A549 (cell line): ENCODE measurements at regions not wholly inside any gene's neighbourhood (a gene's known extent, or its start where the extent isn't known, plus 50 kb on each side); places are given as distances from the start of the nearest gene placed in this dataset.

Experiments
- ATAC-seq, 2 experiments: fragments of 200-7000 bp in 1 of 2; fragments of >200 bp in 1 of 2; cut with Nextera tagmentation in 1 of 2; cut with Tn5 transposase in 1 of 2; 3 replicates each; pipeline versions ENCODE4 v1.8.0 to v1.9.1; 2018 to 2020; ENCODE audit warnings: mild to moderate bottlenecking in 1 of 2, moderate library complexity in 1 of 2
- CTCF ChIA-PET: fragments of 300-600 bp; sonication (Branson Sonifier 250); formaldehyde crosslinking; extraction: SDS; loops from one replicate; lab custom pipeline; 2021; ENCODE audit warnings: antibody characterized with exemption, inconsistent platforms; lab: Yijun Ruan, JAX
- POLR2A ChIA-PET: fragments of 350-600 bp; formaldehyde crosslinking; extraction: SDS; loops from one replicate; lab custom pipeline; 2021; ENCODE audit warnings: antibody characterized with exemption, inconsistent platforms; lab: Yijun Ruan, JAX
- DNase-seq, 2 experiments: peaks; one replicate each; pipeline versions ENCODE4 v3.0.0 to v3.0.0-alpha.2; 2011 to 2016; ENCODE audit warnings: low read depth in 1 of 2, low spot score in 1 of 2
- FAIRE-seq: peaks from 2 replicates; lab custom pipeline; 2011; peaks lifted over from hg19 to GRCh38; lab: Jason Lieb, UNC
- H3K27ac ChIP-seq, 2 experiments: fragments of >200 bp; sonication (Bioruptor Twin); formaldehyde crosslinking; 3 replicates each; pipeline ENCODE4 v1.5.1; 2016 to 2017
- H3K4me1 ChIP-seq: fragments of >200 bp; sonication (Bioruptor Twin); formaldehyde crosslinking; 3 replicates; pipeline ENCODE4 v1.6.1; 2016
- H3K4me2 ChIP-seq: fragments of >200 bp; sonication (Bioruptor Twin); formaldehyde crosslinking; 3 replicates; pipeline ENCODE4 v1.6.1; 2016
- H3K4me3 ChIP-seq: fragments of >200 bp; sonication (Bioruptor Twin); formaldehyde crosslinking; 3 replicates; pipeline ENCODE4 v1.5.1; 2016
- H3K9me3 ChIP-seq: fragments of >200 bp; sonication (Bioruptor Twin); formaldehyde crosslinking; 3 replicates; pipeline ENCODE4 v1.6.1; 2016
- CBX2 ChIP-seq: fragments of 200-600 bp; sonication (generic); IDR thresholded peaks from 2 replicates; pipeline ENCODE4 v1.6.1; 2016; ENCODE audit warnings: low read depth, mild to moderate bottlenecking, borderline replicate concordance
- CBX8 ChIP-seq: fragments of 200-600 bp; sonication (generic); IDR thresholded peaks from 2 replicates; pipeline ENCODE4 v1.6.1; 2016
- EHF ChIP-seq: fragments of 250-450 bp; sonication (Bioruptor Pico); IDR thresholded peaks from 2 replicates; pipeline ENCODE4 v1.5.0; 2020; ENCODE audit warnings: mild to moderate bottlenecking
- EHMT2 ChIP-seq: fragments of 200-600 bp; sonication (generic); IDR thresholded peaks from 2 replicates; pipeline ENCODE4 v1.6.1; 2016; ENCODE audit warnings: antibody characterized with exemption, low read depth, mild to moderate bottlenecking, moderate library complexity
- ELK1 ChIP-seq: fragments of 150-350 bp; IDR thresholded peaks from 2 replicates; pipeline ENCODE4 v1.6.1; 2014; ENCODE audit warnings: low read depth, mild to moderate bottlenecking, low read length
- HOXB5 ChIP-seq: fragments of 250-450 bp; sonication (Bioruptor Pico); IDR thresholded peaks from 2 replicates; pipeline ENCODE4 v1.5.0; 2020; ENCODE audit warnings: mild to moderate bottlenecking, moderate library complexity
- MAFK ChIP-seq: fragments of 450-650 bp; IDR thresholded peaks from 2 replicates; pipeline ENCODE4 v1.6.1; 2014; ENCODE audit not compliant: partially characterized antibody
- MYC ChIP-seq: IDR thresholded peaks from 2 replicates; pipeline ENCODE4 v1.6.1; 2012; ENCODE audit warnings: mild to moderate bottlenecking, inconsistent platforms, low read length, improper control_type of control experiment, borderline replicate concordance
- NR3C1 ChIP-seq: fragments of >200 bp; sonication (Bioruptor Twin); formaldehyde crosslinking; IDR thresholded peaks from 3 replicates; pipeline ENCODE4 v1.6.1; 2017
- PBX3 ChIP-seq: IDR thresholded peaks from 2 replicates; pipeline ENCODE4 v1.6.1; 2012
- PHF8 ChIP-seq: fragments of 200-600 bp; sonication (generic); IDR thresholded peaks from 2 replicates; pipeline ENCODE4 v1.6.1; 2016; ENCODE audit warnings: low read depth, mild to moderate bottlenecking, antibody characterized with exemption, moderate library complexity, borderline replicate concordance
- POLR2A ChIP-seq: IDR thresholded peaks from 2 replicates; pipeline ENCODE4 v1.6.1; 2012; ENCODE audit warnings: mild to moderate bottlenecking, low read length
- RAD21 ChIP-seq, 2 experiments: fragments of >200 bp in 1 of 2; sonication (Bioruptor Twin) in 1 of 2; formaldehyde crosslinking in 1 of 2; IDR thresholded peaks in 1 of 2; conservative IDR thresholded peaks in 1 of 2; 2 replicates in 1 of 2; 3 replicates in 1 of 2; pipeline ENCODE4 v1.6.1; 2012 to 2018; ENCODE audit warnings: inconsistent platforms in 1 of 2
- RCOR1 ChIP-seq: fragments of 150-350 bp; IDR thresholded peaks from 2 replicates; pipeline ENCODE4 v1.6.1; 2014; ENCODE audit warnings: antibody characterized with exemption, low read length, low read depth
- RFX5 ChIP-seq: fragments of 450-650 bp; IDR thresholded peaks from 2 replicates; pipeline ENCODE4 v1.7.1; 2014; ENCODE audit warnings: antibody characterized with exemption, mild to moderate bottlenecking, moderate library complexity
- RNF2 ChIP-seq: fragments of 200-600 bp; sonication (generic); IDR thresholded peaks from 2 replicates; pipeline ENCODE4 v1.6.1; 2016; ENCODE audit warnings: low read depth, mild to moderate bottlenecking, antibody characterized with exemption, moderate library complexity, borderline replicate concordance
- TFCP2L1 ChIP-seq: fragments of 250-450 bp; sonication (Bioruptor Pico); IDR thresholded peaks from 2 replicates; pipeline ENCODE4 v1.5.0; 2021; ENCODE audit warnings: mild to moderate bottlenecking
- USF2 ChIP-seq: fragments of 450-650 bp; IDR thresholded peaks from 2 replicates; pipeline ENCODE4 v1.6.1; 2014; ENCODE audit warnings: antibody characterized with exemption
- ZNF302 ChIP-seq: fragments of 250-450 bp; sonication (Bioruptor Pico); IDR thresholded peaks from 2 replicates; pipeline ENCODE4 v1.9.0; 2021; ENCODE audit warnings: inconsistent platforms, mild to moderate bottlenecking, moderate library complexity
- ZSCAN20 ChIP-seq: fragments of 250-450 bp; sonication (Bioruptor Pico); IDR thresholded peaks from 2 replicates; pipeline ENCODE4 v1.8.0; 2022; ENCODE audit warnings: mild to moderate bottlenecking, moderate library complexity
- WGBS: methylation state at CpG from one replicate; pipeline ENCODE4 v1.1.6; 2017; ENCODE audit errors: missing lambda C conversion rate; 5-methylcytosine and 5-hydroxymethylcytosine counted together
- TF ChIP-seq, protein P1 (sequence below): fragments of 200-600 bp; sonication (generic); IDR thresholded peaks from 2 replicates; pipeline ENCODE4 v1.6.1; 2016; ENCODE audit warnings: antibody characterized with exemption, mild to moderate bottlenecking, moderate library complexity
- TF ChIP-seq, protein P2 (sequence below): fragments of >200 bp; sonication (Bioruptor Twin); formaldehyde crosslinking; IDR thresholded peaks from 3 replicates; pipeline ENCODE4 v1.6.1; 2016

DNA sequence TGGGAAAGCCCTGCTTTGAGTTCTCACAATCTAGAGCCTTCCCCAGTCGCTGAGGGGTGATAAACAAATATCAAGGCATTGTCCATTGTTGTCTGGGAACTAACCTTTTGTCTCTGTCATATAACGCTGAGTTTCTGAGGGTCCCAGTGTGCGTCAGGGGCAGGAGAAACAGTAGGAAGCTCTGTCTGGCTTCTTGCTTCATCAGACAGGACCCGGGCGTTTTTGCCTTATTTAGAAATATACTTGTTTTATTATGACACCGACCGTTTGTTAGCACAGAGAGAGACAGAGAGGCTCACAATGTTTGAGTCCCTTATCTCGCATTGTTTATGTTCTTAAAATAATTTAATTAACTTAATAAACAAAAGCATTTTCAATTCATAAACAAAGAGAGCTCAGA lies 204.9 kb upstream of the GAS1 start:
- ATAC-seq = no peak
- ChIA-PET CTCF (no interaction called here), POLR2A (no interaction called here)
- Histone ChIP-seq H3K9me3 (no peaks in the 10 kb centered on the region), H3K27ac (no peak overlapping the region), H3K4me3 (no peak overlapping the region), H3K4me2 (no peak overlapping the region), H3K4me1 (no peaks in the 10 kb centered on the region)
- no peak for FAIRE-seq
- no peak for DNase-seq
- no peak for TF ChIP-seq HOXB5 (CRISPR knock-in tag)
- no peak for TF ChIP-seq RNF2
- TF ChIP-seq CBX2 = no peak
- no peak for TF ChIP-seq RCOR1
- TF ChIP-seq TFCP2L1 (CRISPR knock-in tag) = no peak
- TF ChIP-seq RAD21 (conservative IDR thresholded peaks at IDR 0.05 in 1 of 2, IDR thresholded peaks at IDR 0.05 in 1 of 2) = no peak
- TF ChIP-seq NR3C1 = no peak
- no peak for TF ChIP-seq PBX3
- no peak for TF ChIP-seq POLR2A
- TF ChIP-seq, protein P1, sequence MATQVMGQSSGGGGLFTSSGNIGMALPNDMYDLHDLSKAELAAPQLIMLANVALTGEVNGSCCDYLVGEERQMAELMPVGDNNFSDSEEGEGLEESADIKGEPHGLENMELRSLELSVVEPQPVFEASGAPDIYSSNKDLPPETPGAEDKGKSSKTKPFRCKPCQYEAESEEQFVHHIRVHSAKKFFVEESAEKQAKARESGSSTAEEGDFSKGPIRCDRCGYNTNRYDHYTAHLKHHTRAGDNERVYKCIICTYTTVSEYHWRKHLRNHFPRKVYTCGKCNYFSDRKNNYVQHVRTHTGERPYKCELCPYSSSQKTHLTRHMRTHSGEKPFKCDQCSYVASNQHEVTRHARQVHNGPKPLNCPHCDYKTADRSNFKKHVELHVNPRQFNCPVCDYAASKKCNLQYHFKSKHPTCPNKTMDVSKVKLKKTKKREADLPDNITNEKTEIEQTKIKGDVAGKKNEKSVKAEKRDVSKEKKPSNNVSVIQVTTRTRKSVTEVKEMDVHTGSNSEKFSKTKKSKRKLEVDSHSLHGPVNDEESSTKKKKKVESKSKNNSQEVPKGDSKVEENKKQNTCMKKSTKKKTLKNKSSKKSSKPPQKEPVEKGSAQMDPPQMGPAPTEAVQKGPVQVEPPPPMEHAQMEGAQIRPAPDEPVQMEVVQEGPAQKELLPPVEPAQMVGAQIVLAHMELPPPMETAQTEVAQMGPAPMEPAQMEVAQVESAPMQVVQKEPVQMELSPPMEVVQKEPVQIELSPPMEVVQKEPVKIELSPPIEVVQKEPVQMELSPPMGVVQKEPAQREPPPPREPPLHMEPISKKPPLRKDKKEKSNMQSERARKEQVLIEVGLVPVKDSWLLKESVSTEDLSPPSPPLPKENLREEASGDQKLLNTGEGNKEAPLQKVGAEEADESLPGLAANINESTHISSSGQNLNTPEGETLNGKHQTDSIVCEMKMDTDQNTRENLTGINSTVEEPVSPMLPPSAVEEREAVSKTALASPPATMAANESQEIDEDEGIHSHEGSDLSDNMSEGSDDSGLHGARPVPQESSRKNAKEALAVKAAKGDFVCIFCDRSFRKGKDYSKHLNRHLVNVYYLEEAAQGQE = no peak
- no peak for TF ChIP-seq USF2
- TF ChIP-seq EHF (CRISPR knock-in tag) = no peak
- no peak for TF ChIP-seq ELK1
- no peak for TF ChIP-seq EHMT2
- no peak for TF ChIP-seq RFX5
- WGBS = 28% methylated on average over 8 of the region's 8 CpGs

DNA sequence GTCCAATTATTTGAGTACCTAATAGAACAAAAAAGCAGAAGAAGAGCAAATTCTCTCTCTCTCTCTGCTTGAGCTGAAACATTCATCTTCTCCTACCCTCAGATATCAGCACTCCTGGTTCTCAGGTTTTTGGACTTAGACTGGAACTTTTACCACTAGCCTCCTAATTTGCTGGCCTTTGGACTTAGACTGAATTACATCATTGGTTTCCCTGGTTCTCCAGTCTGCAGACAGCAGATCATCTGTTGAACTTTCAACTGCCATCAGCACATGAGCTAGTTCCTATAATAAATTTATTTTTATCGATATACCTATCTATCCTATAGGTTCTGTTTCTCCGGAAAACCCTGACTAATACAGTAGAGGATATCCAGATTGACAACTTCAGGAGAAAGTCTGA lies 208.9 kb upstream of the GAS1 start:
- no peak overlapping the region for H3K27ac ChIP-seq
- TF ChIP-seq MAFK (no peak), MYC (no peak), ZNF302 (no peak), USF2 (no peak), ZSCAN20 (CRISPR knock-in tag) (no peak), PHF8 (no peak), CBX8 (no peak)
- TF ChIP-seq, protein P2, sequence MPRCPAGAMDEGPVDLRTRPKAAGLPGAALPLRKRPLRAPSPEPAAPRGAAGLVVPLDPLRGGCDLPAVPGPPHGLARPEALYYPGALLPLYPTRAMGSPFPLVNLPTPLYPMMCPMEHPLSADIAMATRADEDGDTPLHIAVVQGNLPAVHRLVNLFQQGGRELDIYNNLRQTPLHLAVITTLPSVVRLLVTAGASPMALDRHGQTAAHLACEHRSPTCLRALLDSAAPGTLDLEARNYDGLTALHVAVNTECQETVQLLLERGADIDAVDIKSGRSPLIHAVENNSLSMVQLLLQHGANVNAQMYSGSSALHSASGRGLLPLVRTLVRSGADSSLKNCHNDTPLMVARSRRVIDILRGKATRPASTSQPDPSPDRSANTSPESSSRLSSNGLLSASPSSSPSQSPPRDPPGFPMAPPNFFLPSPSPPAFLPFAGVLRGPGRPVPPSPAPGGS = no peak
- DNase-seq = no peak
- H3K4me3 ChIP-seq = no peak overlapping the region
- POLR2A ChIA-PET = no interaction called here
- H3K4me1 ChIP-seq = no peaks in the 10 kb centered on the region
- H3K4me2 ChIP-seq = no peak overlapping the region
- ATAC-seq = no peak
- no peak for FAIRE-seq
- CTCF ChIA-PET = interaction anchor here (1.3 kb wide), 1 partner anchor 8 kb away, joined by 3 read pairs; no protein-coding TSS in a partner anchor
- WGBS = 31% methylated on average over 2 of the region's 2 CpGs
- no peaks in the 10 kb centered on the region for H3K9me3 ChIP-seq
